ENCODE measurements at regions not wholly inside any gene's neighbourhood (a gene's known extent, or its start where the extent isn't known, plus 50 kb on each side); places are given as distances from the start of the nearest gene placed in this dataset.

DNA sequence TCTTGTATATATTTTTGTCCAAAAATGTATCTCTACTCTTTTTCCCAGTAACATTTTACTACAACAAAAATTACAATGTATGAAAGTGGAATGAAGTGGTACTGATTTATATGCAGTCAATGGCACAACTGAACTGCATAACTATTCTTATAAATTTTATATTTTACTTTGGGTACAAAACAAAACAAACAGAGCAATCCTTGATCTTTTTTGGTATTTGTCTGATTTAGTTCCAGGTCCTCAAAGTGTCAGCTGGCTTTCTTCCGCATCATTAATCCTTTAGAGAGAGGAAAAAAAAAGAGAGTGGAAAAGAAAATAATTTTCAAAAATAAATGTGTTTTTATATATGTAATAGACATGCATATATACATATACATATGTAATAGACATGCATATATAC lies 252.4 kb upstream of the SLIT2 start:
- Mint-ChIP-seq H3K27me3 (ENCODE audit: insufficient read depth, unreplicated experiment) (no peaks in the 10 kb centered on the region), H3K27ac (ENCODE audit: unreplicated experiment) (no peak overlapping the region), H3K36me3 (ENCODE audit: insufficient read depth, unreplicated experiment) (no peaks in the 10 kb centered on the region), H3K4me1 (ENCODE audit: low read depth, unreplicated experiment) (no peaks in the 10 kb centered on the region), H3K9me3 (ENCODE audit: unreplicated experiment) (no peaks in the 10 kb centered on the region), H3K4me3 (ENCODE audit: unreplicated experiment) (no peak overlapping the region)
- CTCF ChIA-PET: no interaction called here
- TF ChIP-seq, protein P1, sequence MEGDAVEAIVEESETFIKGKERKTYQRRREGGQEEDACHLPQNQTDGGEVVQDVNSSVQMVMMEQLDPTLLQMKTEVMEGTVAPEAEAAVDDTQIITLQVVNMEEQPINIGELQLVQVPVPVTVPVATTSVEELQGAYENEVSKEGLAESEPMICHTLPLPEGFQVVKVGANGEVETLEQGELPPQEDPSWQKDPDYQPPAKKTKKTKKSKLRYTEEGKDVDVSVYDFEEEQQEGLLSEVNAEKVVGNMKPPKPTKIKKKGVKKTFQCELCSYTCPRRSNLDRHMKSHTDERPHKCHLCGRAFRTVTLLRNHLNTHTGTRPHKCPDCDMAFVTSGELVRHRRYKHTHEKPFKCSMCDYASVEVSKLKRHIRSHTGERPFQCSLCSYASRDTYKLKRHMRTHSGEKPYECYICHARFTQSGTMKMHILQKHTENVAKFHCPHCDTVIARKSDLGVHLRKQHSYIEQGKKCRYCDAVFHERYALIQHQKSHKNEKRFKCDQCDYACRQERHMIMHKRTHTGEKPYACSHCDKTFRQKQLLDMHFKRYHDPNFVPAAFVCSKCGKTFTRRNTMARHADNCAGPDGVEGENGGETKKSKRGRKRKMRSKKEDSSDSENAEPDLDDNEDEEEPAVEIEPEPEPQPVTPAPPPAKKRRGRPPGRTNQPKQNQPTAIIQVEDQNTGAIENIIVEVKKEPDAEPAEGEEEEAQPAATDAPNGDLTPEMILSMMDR (IDR thresholded peaks at IDR 0.05; ENCODE audit: insufficient read depth in 1 of 2, low read depth in 1 of 2, low read length in 1 of 2, severe bottlenecking in 1 of 2, unreplicated experiment in 1 of 2): no peak
- intact Hi-C loops (cut with micrococcal nuclease; ENCODE audit: unreplicated experiment): no loop called here
- POLR2A ChIA-PET: no interaction called here
- BruUV-seq (replicated peaks): no TSS peak
- Histone ChIP-seq H3K4me3 (ENCODE audit: low read depth, low read length) (no peak overlapping the region), H3K4me1 (no peaks in the 10 kb centered on the region), H3K36me3 (ENCODE audit: control insufficient read depth, insufficient read depth, low read length) (no peaks in the 10 kb centered on the region), H3K27me3 (replicated peaks; ENCODE audit: control insufficient read depth, insufficient read depth, low read length) (no peaks in the 10 kb centered on the region), H3K9me3 (no peaks in the 10 kb centered on the region)
- DNase-seq: no peak

DNA sequence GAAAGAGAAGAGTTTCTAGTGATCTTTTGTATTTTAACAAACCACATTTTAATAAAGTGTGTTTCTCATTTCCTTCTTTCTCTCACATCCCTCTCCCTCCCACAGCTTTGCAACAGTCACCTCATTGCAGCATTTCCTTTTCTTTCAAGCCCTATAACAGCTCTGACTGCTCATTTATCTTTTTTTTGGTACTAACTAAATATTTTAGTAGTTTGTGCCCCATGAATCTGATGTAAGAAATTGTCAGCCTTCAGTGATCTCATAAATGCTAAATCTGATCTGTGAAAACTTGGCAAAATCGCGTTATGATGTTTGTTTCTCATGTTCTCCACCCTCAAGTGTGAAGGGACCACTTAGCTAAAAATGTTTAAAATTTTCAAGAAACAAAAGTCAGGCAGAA lies 258.5 kb upstream of the SLIT2 start:
- Histone ChIP-seq H3K4me3 (ENCODE audit: low read depth, low read length) (no peak overlapping the region), H3K4me1 (no peaks in the 10 kb centered on the region), H3K36me3 (ENCODE audit: control insufficient read depth, insufficient read depth, low read length) (no peaks in the 10 kb centered on the region), H3K27me3 (replicated peaks; ENCODE audit: control insufficient read depth, insufficient read depth, low read length) (no peaks in the 10 kb centered on the region), H3K9me3 (no peaks in the 10 kb centered on the region)
- no peaks in the 10 kb centered on the region for H3K9me3 Mint-ChIP-seq (ENCODE audit: unreplicated experiment)
- H3K4me1 Mint-ChIP-seq (ENCODE audit: low read depth, unreplicated experiment): no peaks in the 10 kb centered on the region
- CTCF ChIA-PET: no interaction called here
- POLR2A ChIA-PET: no interaction called here
- intact Hi-C loops (cut with micrococcal nuclease; ENCODE audit: unreplicated experiment): no loop called here
- peaks cover 3% of the 10 kb centered on the region for H3K27me3 Mint-ChIP-seq (ENCODE audit: insufficient read depth, unreplicated experiment)
- no peaks in the 10 kb centered on the region for H3K36me3 Mint-ChIP-seq (ENCODE audit: insufficient read depth, unreplicated experiment)
- no TSS peak for BruUV-seq (replicated peaks)
- TF ChIP-seq, protein P1 (IDR thresholded peaks at IDR 0.05; ENCODE audit: insufficient read depth in 1 of 2, low read depth in 1 of 2, low read length in 1 of 2, severe bottlenecking in 1 of 2, unreplicated experiment in 1 of 2): no peak
- no peak for DNase-seq
- no peak overlapping the region for H3K27ac Mint-ChIP-seq (ENCODE audit: unreplicated experiment)
- no peak overlapping the region for H3K4me3 Mint-ChIP-seq (ENCODE audit: unreplicated experiment)

DNA sequence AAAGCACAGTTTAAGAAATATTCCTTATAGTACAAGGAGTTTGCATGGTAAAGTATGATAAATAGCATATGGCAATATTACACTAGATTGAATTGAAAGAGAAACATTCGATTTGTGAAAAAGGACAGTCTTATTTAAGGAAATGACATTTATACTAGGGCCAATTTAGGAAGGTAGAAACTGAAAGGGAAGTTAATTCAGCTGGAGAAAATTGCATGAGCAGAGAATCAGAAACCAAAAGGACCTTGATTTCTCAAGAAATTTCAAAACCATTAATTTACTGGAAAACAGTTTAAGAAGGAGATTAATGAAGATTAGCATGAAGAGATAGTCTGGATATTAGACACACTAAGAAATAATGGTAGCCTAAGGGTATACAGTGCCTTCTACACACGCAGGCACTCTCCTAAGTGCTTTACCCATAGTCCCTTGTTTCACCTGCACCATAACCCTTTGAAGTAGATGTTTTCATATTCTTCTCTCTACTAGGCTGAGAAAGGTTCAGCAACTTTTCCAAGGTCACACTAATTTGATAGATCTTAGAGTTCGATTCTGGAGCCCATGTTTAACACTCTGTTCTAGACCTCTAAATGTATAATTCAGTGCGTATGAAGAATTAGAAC lies 259.1 kb upstream of the SLIT2 start:
- Mint-ChIP-seq H3K4me3 (ENCODE audit: unreplicated experiment) (no peak overlapping the region), H3K4me1 (ENCODE audit: low read depth, unreplicated experiment) (no peaks in the 10 kb centered on the region), H3K27ac (ENCODE audit: unreplicated experiment) (no peak overlapping the region), H3K36me3 (ENCODE audit: insufficient read depth, unreplicated experiment) (no peaks in the 10 kb centered on the region), H3K9me3 (ENCODE audit: unreplicated experiment) (no peaks in the 10 kb centered on the region), H3K27me3 (ENCODE audit: insufficient read depth, unreplicated experiment) (peaks cover 7% of the 10 kb centered on the region)
- BruUV-seq (replicated peaks): no TSS peak
- Histone ChIP-seq H3K27me3 (replicated peaks; ENCODE audit: control insufficient read depth, insufficient read depth, low read length) (no peaks in the 10 kb centered on the region), H3K4me1 (no peaks in the 10 kb centered on the region), H3K36me3 (ENCODE audit: control insufficient read depth, insufficient read depth, low read length) (no peaks in the 10 kb centered on the region), H3K4me3 (ENCODE audit: low read depth, low read length) (no peak overlapping the region), H3K9me3 (no peaks in the 10 kb centered on the region)
- ChIA-PET POLR2A (no interaction called here), CTCF (no interaction called here)
- intact Hi-C loops (cut with micrococcal nuclease; ENCODE audit: unreplicated experiment): no loop called here
- TF ChIP-seq, protein P1 (IDR thresholded peaks at IDR 0.05; ENCODE audit: insufficient read depth in 1 of 2, low read depth in 1 of 2, low read length in 1 of 2, severe bottlenecking in 1 of 2, unreplicated experiment in 1 of 2): no peak
- DNase-seq: no peak

Measured in Caco-2 (cell line).